ENCODE measurements at regions not wholly inside any gene's neighbourhood (a gene's known extent, or its start where the extent isn't known, plus 50 kb on each side); places are given as distances from the start of the nearest gene placed in this dataset.
"Not testable (repeated sequence)": the region's sequence is repeated elsewhere in the genome, so short reads cannot be mapped to it uniquely, and the experiment has no call there.

DNA sequence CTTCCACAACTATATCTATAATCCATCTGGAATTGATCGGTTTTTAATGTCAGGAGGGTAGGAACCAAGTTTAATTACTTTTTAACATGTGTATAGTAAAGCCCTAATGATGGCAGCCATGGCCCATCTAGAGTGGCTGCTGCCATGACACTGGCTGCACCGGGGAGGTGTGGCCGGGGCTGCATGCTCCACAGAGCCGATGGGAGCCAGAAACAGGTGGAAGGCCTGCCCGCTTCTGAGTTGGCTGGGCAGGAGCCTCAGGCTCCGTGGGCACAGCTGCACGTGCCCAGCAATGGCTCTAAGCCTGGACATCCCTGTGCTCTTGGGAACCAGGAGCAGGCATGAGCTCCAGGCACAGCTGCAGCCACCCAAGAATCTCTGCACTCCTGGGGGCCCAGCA lies 73.0 kb downstream of the GBP6 start:
- DNase-seq (ENCODE audit: low read depth), result no peak

DNA sequence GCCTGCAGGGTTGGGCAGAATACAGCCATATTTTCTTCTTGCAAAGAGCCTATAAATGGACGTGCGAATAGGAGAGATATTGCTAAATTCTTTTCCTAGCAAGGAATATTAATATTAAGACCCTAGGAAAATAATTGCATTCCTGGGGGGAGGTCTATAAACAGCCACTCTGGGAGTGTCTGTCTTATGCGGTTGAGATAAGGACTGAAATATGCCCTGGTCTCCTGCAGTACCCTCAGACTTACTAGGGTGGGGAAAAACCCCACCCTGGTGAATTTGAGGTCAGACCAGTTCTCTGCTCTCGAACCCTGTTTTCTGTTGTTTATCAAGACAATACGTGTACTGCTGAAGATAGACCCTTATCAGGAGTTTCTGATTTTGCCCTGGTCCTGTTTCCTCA lies 74.4 kb downstream of the GBP6 start:
- DNase-seq (ENCODE audit: low read depth), result not testable (repeated sequence)

DNA sequence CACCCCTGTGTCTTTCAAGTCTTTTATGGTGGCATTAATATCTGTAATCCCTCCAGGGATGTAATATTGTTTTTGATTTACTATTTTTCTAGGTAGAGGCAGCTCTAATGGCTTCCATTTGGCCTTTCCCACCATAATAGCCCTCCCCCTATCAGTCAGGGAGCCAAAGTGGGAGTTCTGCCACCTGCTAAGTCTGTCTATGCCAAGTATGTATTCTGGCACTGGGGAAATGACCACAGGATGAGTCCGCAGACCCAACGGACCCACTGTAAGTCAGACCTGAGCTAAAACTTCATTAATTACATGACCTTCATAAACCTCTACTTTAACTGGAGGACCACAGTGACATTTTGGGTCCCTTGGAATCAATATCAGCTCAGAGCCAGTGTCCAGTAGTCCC lies 77.1 kb downstream of the GBP6 start:
- no peak for DNase-seq (ENCODE audit: low read depth)

DNA sequence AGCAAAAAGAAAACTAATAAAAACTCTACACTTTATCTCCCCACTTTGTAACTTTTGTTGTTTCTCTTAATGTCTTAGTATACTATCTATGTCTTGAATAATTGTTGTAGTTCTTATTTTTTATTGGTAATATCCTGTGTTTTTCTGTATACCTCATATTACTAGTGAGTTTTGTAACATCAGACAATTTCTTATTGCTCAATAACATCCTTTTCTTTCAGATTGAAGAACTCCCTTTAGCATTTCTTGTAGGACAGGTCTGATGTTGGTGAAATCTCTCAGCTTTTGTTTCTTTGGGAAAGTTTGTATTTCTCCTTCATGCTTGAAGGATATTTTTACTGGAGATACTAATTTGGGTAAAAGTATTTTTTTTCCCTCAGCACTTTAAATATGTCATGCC lies 79.8 kb upstream of the LRRC8B start:
- DNase-seq (ENCODE audit: low read depth), result no peak

DNA sequence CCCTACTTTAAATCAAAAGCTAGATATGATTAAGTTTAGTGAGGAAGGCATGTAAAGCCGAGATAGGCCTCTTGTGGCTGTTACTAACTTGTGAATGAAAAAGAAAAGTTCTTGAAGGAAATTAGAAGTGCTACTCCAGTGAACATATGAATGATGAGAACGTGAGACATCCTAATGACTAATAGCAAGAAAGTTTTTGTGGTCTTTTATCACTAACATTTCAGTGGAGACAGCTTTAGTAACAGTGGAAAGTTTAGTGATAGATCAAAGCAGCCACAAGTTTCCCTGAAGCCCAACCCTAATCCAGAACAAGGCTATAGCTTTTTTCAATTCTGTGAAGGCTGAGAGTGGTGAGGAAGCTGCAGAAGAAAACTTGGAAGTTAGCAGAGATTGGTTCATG lies 73.6 kb upstream of the LRRC8B start:
- no peak for DNase-seq (ENCODE audit: low read depth)

DNA sequence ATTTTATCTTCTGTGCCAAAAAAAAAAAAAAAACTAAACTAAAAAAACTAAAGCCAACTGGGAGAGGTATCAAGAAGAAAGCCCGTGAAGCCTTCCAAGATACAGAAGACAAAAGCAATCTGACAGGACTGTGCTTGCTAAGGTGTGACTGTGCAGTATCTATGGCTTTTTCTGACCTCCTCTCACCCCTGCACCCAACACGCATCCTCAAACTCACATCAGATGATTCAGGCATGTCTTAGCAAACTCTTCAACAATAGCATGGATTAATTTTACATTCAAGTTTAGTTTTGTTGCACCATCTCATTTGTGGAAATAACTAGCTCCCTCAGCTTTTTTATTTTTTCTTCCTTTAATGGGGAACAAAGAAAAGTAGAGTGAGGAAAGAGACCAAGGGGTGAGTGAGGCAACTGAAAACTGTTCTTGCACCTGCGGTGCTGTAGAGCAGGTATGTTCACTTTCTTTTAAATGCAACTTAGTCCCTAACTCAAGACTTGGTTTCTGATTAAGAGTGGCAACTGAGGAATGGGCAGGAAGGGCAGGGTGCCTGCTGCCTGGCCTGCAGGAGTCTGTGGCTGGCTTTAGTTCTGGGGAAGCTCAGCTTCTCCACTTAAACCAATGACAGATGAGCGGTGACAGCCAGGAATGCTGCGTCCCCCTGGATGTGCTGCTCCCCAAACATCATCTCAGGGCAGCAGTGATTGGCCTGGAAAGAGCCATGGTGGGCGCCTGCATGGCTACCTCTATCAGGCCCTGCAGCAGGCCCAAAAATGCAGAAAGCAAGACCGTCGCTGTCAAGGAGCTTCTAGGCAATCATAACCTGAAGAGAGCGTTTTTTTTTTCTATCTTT lies 71.3 kb upstream of the LRRC8B start:
- no peak for DNase-seq (ENCODE audit: low read depth)

DNA sequence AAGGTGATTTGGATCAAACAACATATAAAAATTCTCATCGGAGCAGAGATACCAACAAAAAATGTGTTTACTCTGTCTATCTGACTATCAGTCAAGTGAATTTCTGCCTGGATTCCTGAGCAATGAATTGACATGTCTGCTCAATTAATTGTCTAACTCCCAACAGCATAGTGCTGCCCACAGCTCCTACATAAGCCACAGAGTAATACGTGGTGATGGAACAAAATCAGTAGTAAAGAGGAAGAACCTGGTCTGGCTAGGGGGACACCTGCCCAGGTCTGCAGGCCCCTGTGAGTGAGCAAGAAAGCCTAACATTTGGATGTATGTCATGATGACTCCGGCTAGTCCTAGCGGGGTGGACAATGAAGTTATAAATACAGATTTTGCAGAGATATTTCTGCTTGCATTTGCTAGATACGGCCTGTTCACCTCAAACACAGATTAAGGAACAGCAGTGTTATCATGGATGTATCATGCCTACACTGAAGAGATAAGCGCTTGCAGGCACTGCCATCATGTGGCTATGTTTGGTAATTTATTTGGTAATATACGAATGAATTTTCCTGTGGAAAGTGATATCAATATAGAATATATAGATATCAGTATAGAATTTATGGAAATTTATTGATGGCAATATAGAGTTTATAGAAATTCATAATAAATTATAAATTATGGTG lies 69.6 kb upstream of the LRRC8B start:
- peak; percentile 24 for DNase-seq (ENCODE audit: low read depth)

DNA sequence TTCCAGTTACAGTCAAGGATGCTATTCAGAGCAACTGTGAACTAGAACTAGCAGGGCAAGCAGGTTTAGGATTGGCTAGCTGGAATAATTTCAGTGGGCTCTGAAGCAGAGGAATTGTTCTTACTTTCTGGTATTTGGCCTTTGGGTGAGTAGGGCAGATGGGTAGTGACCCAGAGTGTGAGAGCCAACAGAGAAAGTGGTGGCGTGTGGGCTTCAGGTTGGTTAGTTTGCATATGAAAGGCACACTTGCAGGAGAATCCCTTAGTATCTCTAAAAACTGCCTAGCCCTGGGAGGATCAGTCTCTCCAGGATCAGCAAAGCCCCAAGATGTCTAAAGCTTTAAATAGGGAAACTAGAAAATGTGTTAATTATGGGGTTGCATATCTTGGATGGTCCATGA lies 67.6 kb upstream of the LRRC8B start:
- no peak for DNase-seq (ENCODE audit: low read depth)

DNA sequence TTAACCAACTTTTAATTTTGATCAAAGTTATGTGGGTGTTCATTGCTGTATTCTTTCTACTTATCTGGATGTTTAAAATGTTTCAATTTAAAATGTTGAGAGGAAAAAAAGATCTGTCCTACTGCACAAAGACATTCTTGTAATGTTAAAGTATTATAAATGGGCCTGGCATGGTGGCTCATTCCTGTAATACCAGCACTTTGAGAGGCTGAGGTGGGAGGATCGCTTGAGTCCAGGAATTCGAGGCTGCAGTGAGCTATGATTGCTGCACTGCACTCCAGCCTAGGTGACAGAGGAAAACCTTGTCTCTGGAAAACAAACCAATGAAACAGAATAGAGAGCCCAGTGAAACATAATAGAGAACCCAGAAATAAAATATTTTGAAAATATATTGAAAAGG lies 65.5 kb upstream of the LRRC8B start:
- DNase-seq (ENCODE audit: low read depth), result no peak

DNA sequence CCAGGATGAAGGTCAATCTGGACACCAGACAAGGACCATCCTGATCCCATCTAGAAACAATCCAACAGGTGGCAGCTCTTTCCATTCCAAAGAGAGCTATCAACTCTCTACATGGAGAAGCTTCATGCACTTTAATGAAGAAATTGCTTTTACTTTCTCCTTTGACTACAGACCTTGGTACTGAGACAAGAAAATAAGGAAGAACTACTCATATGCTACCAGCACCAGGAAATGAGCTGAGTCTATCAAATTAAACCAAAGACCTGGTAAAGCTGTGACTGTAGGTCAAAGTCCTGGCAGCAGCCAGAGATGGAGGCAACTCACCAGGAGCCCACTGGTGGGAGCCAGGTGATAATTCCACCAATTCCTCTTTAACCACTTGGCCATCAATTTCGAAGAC lies 64.3 kb upstream of the LRRC8B start:
- DNase-seq (ENCODE audit: low read depth), result no peak

DNA sequence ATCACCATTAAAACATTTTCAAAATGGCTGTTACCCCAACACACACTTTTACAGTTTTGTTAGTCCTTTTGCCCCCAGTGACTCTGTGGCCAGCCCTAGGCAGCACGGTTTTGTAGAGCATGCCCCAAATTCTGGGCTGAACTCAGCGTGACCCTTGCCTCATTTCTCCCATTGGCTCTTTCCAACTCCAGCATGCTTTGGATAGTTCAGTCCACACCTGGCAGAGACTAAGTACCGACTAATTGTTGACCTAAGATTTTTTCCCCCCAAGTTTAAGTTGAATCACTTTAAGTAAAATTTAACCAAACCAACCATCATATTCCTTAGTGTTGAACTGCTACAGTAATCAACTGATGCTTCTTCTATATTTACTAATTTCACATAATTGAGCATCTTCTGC lies 62.4 kb upstream of the LRRC8B start:
- no peak for DNase-seq (ENCODE audit: low read depth)

DNA sequence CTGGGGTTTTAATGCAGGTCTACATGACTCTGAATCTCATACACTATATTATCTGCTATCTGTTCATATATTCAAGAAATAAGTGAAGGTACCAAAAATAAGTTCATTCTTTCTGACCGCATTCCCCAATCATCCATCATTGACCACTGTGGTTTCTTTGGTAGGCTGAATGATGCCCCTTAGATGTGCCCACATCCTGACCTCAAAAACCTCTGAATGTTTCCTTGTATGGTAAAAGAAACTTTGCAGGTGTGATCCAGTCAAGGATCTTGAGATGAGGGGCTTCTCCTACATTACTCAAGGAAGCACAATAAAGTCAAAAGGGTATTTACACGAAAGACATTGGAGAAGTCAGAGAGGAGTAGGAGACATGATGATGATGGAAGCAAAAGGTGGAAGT lies 60.6 kb upstream of the LRRC8B start:
- DNase-seq (ENCODE audit: low read depth), result no peak

DNA sequence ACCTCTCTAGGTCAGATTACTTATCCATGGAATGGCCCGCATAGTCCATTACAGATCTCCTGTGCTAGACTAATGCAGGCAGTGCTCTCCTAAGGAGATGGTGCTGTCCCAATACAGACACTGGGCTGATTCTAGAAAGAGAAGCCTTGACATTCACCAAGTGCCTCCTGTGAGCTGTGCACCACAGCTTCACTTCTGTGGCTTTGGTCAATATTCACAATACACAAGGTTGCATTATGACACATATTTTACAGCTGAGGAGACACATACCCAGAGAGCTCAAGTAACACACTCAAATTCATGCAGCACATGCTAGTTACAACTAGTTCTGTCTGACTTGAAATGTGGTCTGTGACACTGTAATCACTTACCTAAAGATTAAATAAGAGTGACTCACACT lies 59.4 kb upstream of the LRRC8B start:
- DNase-seq (ENCODE audit: low read depth), result no peak

DNA sequence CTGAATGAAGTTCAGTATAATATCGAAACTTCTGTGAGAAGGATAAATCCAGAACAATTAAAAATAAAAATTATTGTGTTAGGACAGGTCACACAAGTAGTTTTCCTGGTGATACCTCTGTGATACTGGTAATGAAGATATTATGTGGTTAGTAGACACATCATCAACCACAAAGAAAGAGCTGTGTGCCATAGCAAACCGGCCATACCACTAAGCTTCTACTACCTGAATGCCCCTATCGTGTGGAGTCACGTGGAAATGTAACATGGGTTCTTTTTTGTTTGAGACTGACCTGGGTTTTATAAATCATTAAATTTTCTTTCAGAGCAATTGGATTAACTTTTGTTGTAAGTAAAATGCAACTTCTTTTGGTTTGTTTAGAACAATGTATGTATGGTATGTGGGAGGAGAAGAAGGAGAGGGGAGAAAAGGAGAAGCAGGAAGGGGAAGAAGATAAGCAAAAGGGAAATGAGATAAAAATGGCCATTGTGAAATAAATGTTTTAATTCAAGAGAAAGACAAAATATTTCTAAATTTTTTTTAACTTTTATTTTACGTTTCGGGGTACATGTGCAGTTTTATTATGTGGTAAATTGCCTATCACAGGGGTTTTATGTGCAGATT lies 58.2 kb upstream of the LRRC8B start:
- no peak for DNase-seq (ENCODE audit: low read depth)

DNA sequence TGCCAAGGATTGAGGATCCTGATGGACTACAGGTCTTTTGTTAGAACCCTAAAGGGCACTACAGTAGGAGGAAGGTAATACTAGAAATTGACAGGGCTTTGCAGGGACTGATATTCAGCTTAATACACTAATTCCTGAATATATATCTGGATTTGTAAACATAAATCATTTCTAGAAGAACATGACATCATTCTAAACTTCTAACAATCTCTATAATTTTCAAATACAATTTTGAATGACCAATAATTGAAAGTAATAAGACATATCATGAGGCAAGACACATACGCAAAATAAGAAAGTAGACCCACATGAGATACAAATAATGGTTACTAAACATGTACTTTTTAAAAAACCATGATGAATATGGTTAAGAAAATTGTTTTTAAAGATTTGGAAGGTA lies 52.4 kb upstream of the LRRC8B start:
- no peak for DNase-seq (ENCODE audit: low read depth)

DNA sequence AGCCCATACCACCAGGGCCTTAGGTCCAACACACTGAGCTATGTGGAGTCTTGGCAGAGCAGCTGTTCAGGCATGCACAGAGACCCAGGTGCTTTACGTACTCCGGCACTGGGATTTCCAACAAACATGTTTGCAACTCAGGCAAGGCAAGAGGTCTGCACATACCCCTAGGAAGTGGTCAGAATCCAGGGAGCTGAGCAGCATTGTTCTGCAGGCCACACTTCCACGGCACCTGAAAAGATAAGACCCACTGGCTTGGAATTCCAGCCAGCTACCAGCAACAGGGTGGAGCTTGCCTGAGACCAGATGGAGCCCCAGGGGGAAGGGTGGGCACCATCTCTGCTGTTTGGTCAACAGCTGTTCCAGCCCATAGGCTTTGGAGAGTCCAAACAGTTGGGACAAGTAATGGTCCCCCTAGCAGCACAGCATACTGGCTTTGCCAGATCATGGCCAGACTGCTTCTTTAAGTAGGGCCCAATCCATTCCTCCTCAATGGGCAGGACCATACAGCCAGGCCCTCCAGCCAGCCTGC lies 51.7 kb upstream of the LRRC8B start:
- no peak for DNase-seq (ENCODE audit: low read depth)

All from stimulated activated CD8-positive, alpha-beta memory T cell treated with anti-CD3 and anti-CD28 coated beads, Interleukin-7, amount 100 ng/mL, for 24 hours (primary cell).